Prostate gland (tissue), 2 donors: ENCODE measurements at regions not wholly inside any gene's neighbourhood (a gene's known extent, or its start where the extent isn't known, plus 50 kb on each side); places are given as distances from the start of the nearest gene placed in this dataset.

Experiments
- DNase-seq: peaks from one replicate; pipeline ENCODE4 v3.0.0-alpha.2; 2019; ENCODE audit warnings: low spot score
- H3K27ac ChIP-seq, 2 donors: fragments of 200-600 bp; sonication (generic); 2 replicates each; pipeline ENCODE4 v1.5.1; 2017 to 2019
- H3K27me3 ChIP-seq: fragments of 200-600 bp; sonication (generic); replicated peaks from 2 replicates; pipeline ENCODE4 v1.5.1; 2019; ENCODE audit not compliant: insufficient read depth
- H3K36me3 ChIP-seq, 2 donors: fragments of 200-600 bp; sonication (generic); 1 replicate in 1 of 2; 2 replicates in 1 of 2; pipeline versions ENCODE4 v1.5.1 to v1.8.1; 2017 to 2019
- H3K4me1 ChIP-seq: fragments of 200-600 bp; sonication (generic); replicated peaks from 2 replicates; pipeline ENCODE4 v1.5.1; 2019
- H3K4me3 ChIP-seq, 2 donors: fragments of 200-600 bp; sonication (generic); 2 replicates each; pipeline ENCODE4 v1.5.1; 2017 to 2019
- H3K9me3 ChIP-seq: fragments of 200-600 bp; sonication (generic); 2 replicates; pipeline ENCODE4 v1.5.1; 2017
- POLR2A ChIP-seq: fragments of 450-650 bp; IDR thresholded peaks from one replicate; pipeline ENCODE4 v1.6.1; 2016; ENCODE audit warnings: antibody characterized with exemption, mild to moderate bottlenecking
- POLR2AphosphoS5 ChIP-seq: sonication (generic); formaldehyde crosslinking; IDR thresholded peaks from one replicate; pipeline ENCODE4 v1.6.1; 2017; ENCODE audit warnings: antibody characterized with exemption
- WGBS: methylation state at CpG from one replicate; pipeline ENCODE4 v1.1.5; 2018; 5-methylcytosine and 5-hydroxymethylcytosine counted together
- intact Hi-C: fragments of 100-400 bp; cut with DNase I; formaldehyde crosslinking; loops from one replicate; pipeline ENCODE4 v1.14.2; 2022
- TF ChIP-seq, protein P1 (sequence below), 4 experiments: fragments of 200-600 bp in 2 of 4; fragments of 450-650 bp in 2 of 4; sonication (generic) in 2 of 4; IDR thresholded peaks; 1 replicate in 3 of 4; 2 replicates in 1 of 4; pipeline ENCODE4 v1.5.1; 2016 to 2019; ENCODE audit warnings: antibody characterized with exemption in 4 of 4, mild to moderate bottlenecking in 2 of 4, moderate library complexity in 2 of 4

DNA sequence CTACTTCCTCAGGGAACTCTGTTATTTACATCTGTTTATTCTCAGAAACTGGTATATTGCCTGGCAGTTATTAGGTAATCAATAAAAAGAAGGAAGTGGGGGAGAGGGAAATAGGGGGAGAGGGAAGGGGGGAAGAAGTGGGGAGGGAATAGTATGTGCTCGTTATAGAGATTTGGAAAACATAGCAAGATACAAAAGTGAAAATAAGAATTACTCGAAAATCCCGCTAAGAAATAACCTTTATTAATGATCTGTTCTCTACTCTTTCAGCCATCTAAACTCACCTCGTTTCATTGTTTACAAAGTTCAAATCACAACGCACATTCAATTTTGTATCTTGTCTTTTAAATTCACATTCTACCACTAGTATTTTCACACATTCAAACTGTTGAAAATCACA, 63.0 kb upstream of the CDCA7L start:
- H3K4me3 ChIP-seq: no peak overlapping the region
- no peaks in the 10 kb centered on the region for H3K4me1 ChIP-seq
- intact Hi-C loops: no loop called here
- no peak for TF ChIP-seq POLR2AphosphoS5
- no peak for TF ChIP-seq POLR2A
- TF ChIP-seq, protein P1, sequence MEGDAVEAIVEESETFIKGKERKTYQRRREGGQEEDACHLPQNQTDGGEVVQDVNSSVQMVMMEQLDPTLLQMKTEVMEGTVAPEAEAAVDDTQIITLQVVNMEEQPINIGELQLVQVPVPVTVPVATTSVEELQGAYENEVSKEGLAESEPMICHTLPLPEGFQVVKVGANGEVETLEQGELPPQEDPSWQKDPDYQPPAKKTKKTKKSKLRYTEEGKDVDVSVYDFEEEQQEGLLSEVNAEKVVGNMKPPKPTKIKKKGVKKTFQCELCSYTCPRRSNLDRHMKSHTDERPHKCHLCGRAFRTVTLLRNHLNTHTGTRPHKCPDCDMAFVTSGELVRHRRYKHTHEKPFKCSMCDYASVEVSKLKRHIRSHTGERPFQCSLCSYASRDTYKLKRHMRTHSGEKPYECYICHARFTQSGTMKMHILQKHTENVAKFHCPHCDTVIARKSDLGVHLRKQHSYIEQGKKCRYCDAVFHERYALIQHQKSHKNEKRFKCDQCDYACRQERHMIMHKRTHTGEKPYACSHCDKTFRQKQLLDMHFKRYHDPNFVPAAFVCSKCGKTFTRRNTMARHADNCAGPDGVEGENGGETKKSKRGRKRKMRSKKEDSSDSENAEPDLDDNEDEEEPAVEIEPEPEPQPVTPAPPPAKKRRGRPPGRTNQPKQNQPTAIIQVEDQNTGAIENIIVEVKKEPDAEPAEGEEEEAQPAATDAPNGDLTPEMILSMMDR (IDR thresholded peaks at IDR 0.05): no peak
- no peaks in the 10 kb centered on the region for H3K36me3 ChIP-seq
- no peak overlapping the region for H3K27ac ChIP-seq
- DNase-seq: no peak
- 74% methylated on average over 5 of the region's 5 CpGs for WGBS
- H3K9me3 ChIP-seq: no peaks in the 10 kb centered on the region
- no peaks in the 10 kb centered on the region for H3K27me3 ChIP-seq

DNA sequence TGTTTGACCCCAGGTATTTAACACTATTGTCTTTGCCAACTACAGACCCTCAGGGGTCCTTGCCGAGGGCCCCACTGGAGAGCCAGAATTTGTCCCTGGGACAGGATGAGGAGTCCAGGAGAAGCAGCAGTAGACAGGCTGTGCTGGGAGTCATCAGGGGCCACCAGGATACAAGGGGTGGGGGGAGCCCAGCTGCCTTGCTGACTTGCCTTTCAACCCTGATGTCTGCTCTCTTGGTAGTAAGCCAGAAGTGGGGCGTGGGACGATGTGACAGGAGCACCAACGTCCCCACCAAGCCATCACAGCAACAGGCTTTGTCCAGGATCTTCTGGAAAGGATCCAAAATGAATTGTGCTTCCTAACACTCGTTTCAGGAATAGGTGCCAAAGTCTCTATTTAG, 62.4 kb upstream of the CDCA7L start:
- WGBS: 33% methylated on average over 5 of the region's 5 CpGs
- TF ChIP-seq POLR2A (no peak), POLR2AphosphoS5 (no peak)
- TF ChIP-seq, protein P1 (IDR thresholded peaks at IDR 0.05): no peak
- Histone ChIP-seq H3K36me3 (no peaks in the 10 kb centered on the region), H3K9me3 (no peaks in the 10 kb centered on the region), H3K27ac (no peak overlapping the region), H3K27me3 (no peaks in the 10 kb centered on the region), H3K4me3 (no peak overlapping the region), H3K4me1 (no peaks in the 10 kb centered on the region)
- DNase-seq: no peak
- intact Hi-C loops: no loop called here

DNA sequence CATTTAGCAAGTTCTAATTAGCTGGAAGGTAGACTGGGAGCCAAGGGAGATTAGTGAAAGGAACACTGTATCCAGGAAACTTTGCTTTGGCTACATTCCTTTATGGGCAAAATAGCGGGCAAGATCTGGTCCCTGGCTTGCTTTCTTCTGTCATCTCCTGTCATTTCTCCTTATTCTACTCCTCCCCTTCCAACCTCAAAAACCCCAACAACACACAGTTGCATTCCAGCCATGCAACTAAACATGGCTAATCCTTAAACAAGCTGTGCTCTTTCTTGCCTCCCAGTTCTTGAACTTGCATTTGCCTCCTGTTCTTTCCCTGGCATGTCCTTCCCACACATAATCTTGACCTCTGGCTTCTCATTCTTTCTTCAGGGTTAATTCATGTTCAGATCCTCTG, 59.5 kb upstream of the CDCA7L start:
- DNase-seq: no peak
- H3K27me3 ChIP-seq: no peaks in the 10 kb centered on the region
- no peaks in the 10 kb centered on the region for H3K36me3 ChIP-seq
- H3K9me3 ChIP-seq: no peaks in the 10 kb centered on the region
- no peaks in the 10 kb centered on the region for H3K4me1 ChIP-seq
- TF ChIP-seq POLR2AphosphoS5 (no peak), POLR2A (no peak)
- TF ChIP-seq, protein P1 (IDR thresholded peaks at IDR 0.05): no peak
- WGBS: 44% methylated on average over 1 of the region's 1 CpG
- H3K4me3 ChIP-seq: no peak overlapping the region
- intact Hi-C loops: no loop called here
- H3K27ac ChIP-seq: no peak overlapping the region

DNA sequence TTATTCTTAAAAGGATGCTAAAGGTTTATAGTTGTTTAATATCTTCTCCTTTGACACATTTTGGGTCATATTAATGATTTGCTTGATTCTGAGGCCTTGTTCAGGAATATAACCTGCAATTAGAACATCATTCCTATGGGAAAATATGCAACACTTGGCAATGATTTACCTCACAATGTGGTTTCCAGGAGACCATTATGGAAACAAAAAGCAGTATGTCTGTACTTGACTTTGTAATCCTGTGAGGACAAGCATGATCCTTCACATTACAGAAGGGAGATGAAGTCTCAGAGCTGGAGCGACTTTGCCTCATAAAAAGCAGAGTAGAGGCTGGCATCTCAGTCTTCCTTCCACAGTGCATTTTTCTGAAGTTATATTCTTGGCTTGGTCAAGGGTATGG, 57.0 kb upstream of the CDCA7L start:
- Histone ChIP-seq H3K4me3 (no peak overlapping the region), H3K4me1 (no peaks in the 10 kb centered on the region), H3K9me3 (no peaks in the 10 kb centered on the region), H3K27me3 (no peaks in the 10 kb centered on the region), H3K36me3 (no peaks in the 10 kb centered on the region), H3K27ac (no peak overlapping the region)
- WGBS: 35% methylated on average over 1 of the region's 1 CpG
- no peak for DNase-seq
- TF ChIP-seq, protein P1 (IDR thresholded peaks at IDR 0.05): no peak
- TF ChIP-seq POLR2A (no peak), POLR2AphosphoS5 (no peak)
- intact Hi-C loops: no loop called here

DNA sequence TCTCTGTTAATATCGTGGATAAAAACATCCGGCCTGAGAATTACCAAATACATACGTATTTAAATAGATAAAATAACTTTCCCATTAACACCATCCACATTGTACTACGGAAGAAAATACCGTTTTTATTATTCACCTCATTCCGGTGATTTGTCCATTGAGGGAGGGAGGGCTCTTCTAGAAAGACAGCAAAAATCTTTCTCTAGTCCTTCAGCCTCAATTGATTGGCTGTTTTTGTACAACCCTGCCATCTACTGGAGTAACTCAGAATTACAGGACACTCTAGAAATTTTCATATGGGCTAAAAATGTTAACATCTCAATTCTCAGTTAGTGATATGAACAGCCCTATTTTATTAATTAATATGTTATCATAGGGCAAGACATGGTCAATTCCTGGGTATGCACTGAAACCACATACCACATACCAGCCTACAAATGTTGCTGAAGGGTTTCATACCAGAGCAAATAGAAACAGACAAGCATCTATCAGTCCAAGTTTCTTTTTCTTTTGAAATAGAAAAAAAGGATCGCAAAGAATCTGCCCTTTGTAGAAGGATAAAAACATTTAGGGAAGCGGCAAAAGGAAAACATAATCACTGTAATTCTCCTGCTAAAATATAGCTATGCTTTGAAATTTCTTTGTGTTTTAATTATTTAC, 55.8 kb upstream of the CDCA7L start:
- Histone ChIP-seq H3K36me3 (no peaks in the 10 kb centered on the region), H3K4me3 (no peak overlapping the region), H3K27ac (no peak overlapping the region), H3K9me3 (no peaks in the 10 kb centered on the region), H3K4me1 (no peaks in the 10 kb centered on the region), H3K27me3 (no peaks in the 10 kb centered on the region)
- intact Hi-C loops: no loop called here
- TF ChIP-seq, protein P1 (IDR thresholded peaks at IDR 0.05): peak; percentile 39 to 85 (median 80)
- TF ChIP-seq POLR2AphosphoS5: no peak
- DNase-seq: peak; percentile 26
- 14% methylated on average over 8 of the region's 8 CpGs for WGBS
